H1 (cell line): ENCODE measurements at regions not wholly inside any gene's neighbourhood (a gene's known extent, or its start where the extent isn't known, plus 50 kb on each side); places are given as distances from the start of the nearest gene placed in this dataset.

Source experiments
- CTCF ChIA-PET: fragments of 300-600 bp; sonication (Branson Sonifier 250); formaldehyde crosslinking; loops from one replicate; lab custom pipeline; 2021; ENCODE audit not compliant: partially characterized antibody; lab: Charles Lee
- POLR2A ChIA-PET: fragments of 300-600 bp; sonication (Branson Sonifier 250); formaldehyde crosslinking; loops from one replicate; lab custom pipeline; 2021; ENCODE audit warnings: inconsistent platforms; ENCODE audit not compliant: partially characterized antibody; lab: Charles Lee
- DNase-seq, 2 experiments: peaks; one replicate each; pipeline versions ENCODE4 v3.0.0 to v3.0.0-alpha.2; 2010 to 2022; ENCODE audit warnings: low spot score in 2 of 2, low read depth in 1 of 2, mixed read lengths in 1 of 2
- FAIRE-seq: peaks from 2 replicates; lab custom pipeline; 2011; peaks lifted over from hg19 to GRCh38; lab: Jason Lieb, UNC
- H2AFZ ChIP-seq: 2 replicates; pipeline ENCODE4 v1.8.1; 2012; ENCODE audit warnings: low read length, inconsistent platforms
- H2AK5ac ChIP-seq: 2 replicates; pipeline ENCODE4 v1.6.1; 2013; ENCODE audit warnings: low read depth, low read length
- H2BK120ac ChIP-seq: replicated peaks from 2 replicates; pipeline ENCODE3; 2013; ENCODE audit warnings: low read depth, low read length, inconsistent platforms
- H2BK12ac ChIP-seq: 2 replicates; pipeline ENCODE4 v1.6.1; 2013; ENCODE audit warnings: low read depth, low read length
- H2BK15ac ChIP-seq: 2 replicates; pipeline ENCODE4 v1.6.1; 2013; ENCODE audit warnings: low read length
- H2BK20ac ChIP-seq: 2 replicates; pipeline ENCODE4 v1.6.1; 2013; ENCODE audit warnings: low read length
- H2BK5ac ChIP-seq: 2 replicates; pipeline ENCODE4 v1.6.1; 2013; ENCODE audit warnings: low read depth, low read length
- H3K14ac ChIP-seq: 2 replicates; pipeline ENCODE4 v1.6.1; 2013; ENCODE audit warnings: inconsistent platforms; ENCODE audit not compliant: insufficient read length
- H3K18ac ChIP-seq: 2 replicates; pipeline ENCODE4 v1.6.1; 2013; ENCODE audit warnings: low read length; ENCODE audit errors: extremely low read depth
- H3K23ac ChIP-seq: 2 replicates; pipeline ENCODE4 v1.6.1; 2013; ENCODE audit warnings: inconsistent platforms; ENCODE audit not compliant: insufficient read length
- H3K23me2 ChIP-seq: 2 replicates; pipeline ENCODE4 v1.6.1; 2013; ENCODE audit warnings: low read depth, low read length
- H3K27ac ChIP-seq: 2 replicates; pipeline ENCODE4 v1.6.1; 2011; ENCODE audit warnings: low read depth, low read length, inconsistent platforms
- H3K27me3 ChIP-seq, 4 experiments: replicated peaks in 1 of 4; 1 replicate in 1 of 4; 2 replicates in 3 of 4; pipeline versions ENCODE4 v1.6.1 to v1.8.1; 2011 to 2013; ENCODE audit warnings: low read length in 3 of 4, mild to moderate bottlenecking in 3 of 4, inconsistent platforms in 2 of 4, mixed read lengths in 2 of 4, moderate library complexity in 1 of 4; ENCODE audit not compliant: control insufficient read depth in 3 of 4, insufficient read depth in 3 of 4; ENCODE audit errors: extremely low read depth in 1 of 4
- H3K36me3 ChIP-seq, 4 experiments: 2 replicates each; pipeline versions ENCODE4 v1.6.1 to v1.8.1; 2011 to 2013; ENCODE audit warnings: mild to moderate bottlenecking in 4 of 4, low read length in 3 of 4, moderate library complexity in 2 of 4, control low read depth in 1 of 4, inconsistent platforms in 1 of 4; ENCODE audit not compliant: insufficient read depth in 4 of 4, control insufficient read depth in 2 of 4
- H3K4ac ChIP-seq: replicated peaks from 2 replicates; pipeline ENCODE3; 2013; ENCODE audit warnings: low read length, low read depth, mixed read lengths, inconsistent platforms; ENCODE audit not compliant: insufficient read length
- H3K4me1 ChIP-seq, 4 experiments: replicated peaks in 1 of 4; 1 replicate in 1 of 4; 2 replicates in 3 of 4; pipeline versions ENCODE4 v1.6.1 to v1.8.1; 2011 to 2013; ENCODE audit warnings: low read length in 3 of 4, inconsistent platforms in 2 of 4, mixed read lengths in 1 of 4; ENCODE audit not compliant: insufficient read depth in 4 of 4, control insufficient read depth in 3 of 4
- H3K4me2 ChIP-seq, 2 experiments: 2 replicates each; pipeline versions ENCODE4 v1.6.1 to v1.8.1; 2011 to 2013; ENCODE audit warnings: low read depth in 2 of 2, low read length in 2 of 2, control low read depth in 1 of 2, inconsistent platforms in 1 of 2, mild to moderate bottlenecking in 1 of 2; ENCODE audit not compliant: insufficient read depth in 1 of 2
- H3K4me3 ChIP-seq, 4 experiments: fragments of 200-600, 300-600 bp in 1 of 4; sonication (generic), shearing (Covaris generic), sonication (Bioruptor Twin) in 1 of 4; 2 replicates each; pipeline versions ENCODE4 v1.5.1 to v1.8.1; 2011 to 2016; ENCODE audit warnings: low read length in 4 of 4, low read depth in 3 of 4, control low read depth in 2 of 4, inconsistent platforms in 2 of 4, mild to moderate bottlenecking in 2 of 4, mixed read lengths in 1 of 4, moderate library complexity in 1 of 4; ENCODE audit not compliant: insufficient read depth in 2 of 4; ENCODE audit errors: extremely low read depth in 1 of 4
- H3K56ac ChIP-seq: replicated peaks from 2 replicates; pipeline ENCODE3; 2013; ENCODE audit warnings: low read depth, mild to moderate bottlenecking, mixed read lengths, low read length, inconsistent platforms; ENCODE audit not compliant: insufficient read length
- H3K79me1 ChIP-seq: 2 replicates; pipeline ENCODE4 v1.6.1; 2013; ENCODE audit warnings: low read depth, low read length, control low read depth
- H3K79me2 ChIP-seq, 2 experiments: 2 replicates each; pipeline versions ENCODE4 v1.6.1 to v1.8.1; 2012 to 2013; ENCODE audit warnings: low read length in 2 of 2, mild to moderate bottlenecking in 2 of 2, inconsistent platforms in 1 of 2; ENCODE audit not compliant: insufficient read depth in 2 of 2, control insufficient read depth in 1 of 2
- H3K9ac ChIP-seq, 4 experiments: replicated peaks in 1 of 4; 1 replicate in 1 of 4; 2 replicates in 3 of 4; pipeline versions ENCODE4 v1.6.1 to v1.8.1; 2011 to 2013; ENCODE audit warnings: low read depth in 3 of 4, low read length in 3 of 4, control low read depth in 2 of 4, mild to moderate bottlenecking in 2 of 4, moderate library complexity in 2 of 4, inconsistent platforms in 1 of 4; ENCODE audit errors: extremely low read depth in 1 of 4
- H3K9me3 ChIP-seq, 2 experiments: 2 replicates each; pipeline versions ENCODE4 v1.6.1 to v1.8.1; 2012 to 2013; ENCODE audit warnings: mild to moderate bottlenecking in 2 of 2, moderate library complexity in 2 of 2, control low read depth in 1 of 2, inconsistent platforms in 1 of 2, low read depth in 1 of 2, low read length in 1 of 2, mixed read lengths in 1 of 2; ENCODE audit not compliant: insufficient read depth in 2 of 2
- H4K20me1 ChIP-seq, 2 experiments: replicated peaks in 1 of 2; 2 replicates each; pipeline versions ENCODE3 to v1.8.1; 2011 to 2013; ENCODE audit warnings: inconsistent platforms in 2 of 2, low read length in 2 of 2, mild to moderate bottlenecking in 1 of 2; ENCODE audit not compliant: insufficient read depth in 2 of 2, control insufficient read depth in 1 of 2
- H4K5ac ChIP-seq: 2 replicates; pipeline ENCODE4 v1.6.1; 2013; ENCODE audit warnings: low read length, low read depth, mixed read lengths, inconsistent platforms; ENCODE audit not compliant: insufficient read length
- H4K8ac ChIP-seq: 2 replicates; pipeline ENCODE4 v1.8.0; 2013; ENCODE audit warnings: mild to moderate bottlenecking, moderate library complexity, low read length, inconsistent platforms; ENCODE audit not compliant: insufficient read depth; ENCODE audit errors: extremely low read depth
- H4K91ac ChIP-seq: replicated peaks from 2 replicates; pipeline ENCODE3; 2013; ENCODE audit warnings: low read length, mixed read lengths, inconsistent platforms; ENCODE audit not compliant: insufficient read length
- BRCA1 ChIP-seq: IDR thresholded peaks from 2 replicates; pipeline ENCODE4 v1.6.1; 2012; ENCODE audit warnings: low read depth, low read length, improper control_type of control experiment
- CBX8 ChIP-seq: fragments of 300-800, 300-1000 bp; sonication (generic); IDR thresholded peaks from 2 replicates; pipeline ENCODE4 v1.7.1; 2016; ENCODE audit warnings: low read depth, low read length, borderline replicate concordance
- CHD1 ChIP-seq: IDR thresholded peaks from 2 replicates; pipeline ENCODE4 v1.6.1; 2012; ENCODE audit warnings: low read depth, low read length, improper control_type of control experiment
- EGR1 ChIP-seq: IDR thresholded peaks from 2 replicates; pipeline ENCODE4 v1.6.1; 2011; ENCODE audit warnings: low read depth, low read length, borderline replicate concordance
- EP300 ChIP-seq, 2 experiments: IDR thresholded peaks; 1 replicate in 1 of 2; 2 replicates in 1 of 2; pipeline ENCODE4 v1.6.1; 2011 to 2012; ENCODE audit warnings: low read depth in 2 of 2, low read length in 2 of 2, mild to moderate bottlenecking in 2 of 2, borderline replicate concordance in 1 of 2, inconsistent platforms in 1 of 2, moderate library complexity in 1 of 2
- HDAC6 ChIP-seq: IDR thresholded peaks from one replicate; pipeline ENCODE4 v1.7.1; 2012; ENCODE audit warnings: low read depth, mild to moderate bottlenecking, inconsistent platforms, low read length, moderate library complexity
- KDM5A ChIP-seq: fragments of 200-600 bp; IDR thresholded peaks from 2 replicates; pipeline ENCODE4 v1.7.1; 2012; ENCODE audit warnings: mild to moderate bottlenecking, low read length, inconsistent platforms, mixed read lengths
- POU5F1 ChIP-seq: IDR thresholded peaks from 2 replicates; pipeline ENCODE4 v1.6.1; 2011; ENCODE audit warnings: low read depth, mild to moderate bottlenecking, low read length, moderate library complexity
- SIRT6 ChIP-seq: IDR thresholded peaks from one replicate; pipeline ENCODE4 v1.7.1; 2012; ENCODE audit warnings: low read length, inconsistent platforms
- TAF1 ChIP-seq: IDR thresholded peaks from 2 replicates; pipeline ENCODE4 v1.6.1; 2011; ENCODE audit warnings: mild to moderate bottlenecking, low read depth, low read length
- TEAD4 ChIP-seq: IDR thresholded peaks from 2 replicates; pipeline ENCODE4 v1.6.1; 2012; ENCODE audit warnings: low read depth, low read length, inconsistent platforms, mixed read lengths
- YY1 ChIP-seq: IDR thresholded peaks from 2 replicates; pipeline ENCODE4 v1.6.1; 2011; ENCODE audit warnings: low read depth, mild to moderate bottlenecking, low read length
- ZNF274 ChIP-seq: IDR thresholded peaks from 2 replicates; pipeline ENCODE4 v1.7.0; 2012; ENCODE audit warnings: low read length, borderline replicate concordance; ENCODE audit errors: extremely low read depth
- WGBS, 2 experiments: shearing (Covaris generic) in 1 of 2; methylation state at CpG; one replicate each; pipeline versions ENCODE4 v1.1.6 to v1.1.7; 2013 to 2015; ENCODE audit warnings: low lambda C conversion rate in 2 of 2, mixed read lengths in 2 of 2, inconsistent platforms in 1 of 2, low coverage in 1 of 2, missing lambda C conversion rate in 1 of 2; ENCODE audit not compliant: insufficient replicate concordance in 2 of 2, insufficient coverage in 1 of 2, insufficient read length in 1 of 2; ENCODE audit errors: extremely low coverage in 1 of 2, missing lambda C conversion rate in 1 of 2; 5-methylcytosine and 5-hydroxymethylcytosine counted together
- TF ChIP-seq, protein P1 (sequence below): IDR thresholded peaks from 2 replicates; pipeline ENCODE4 v1.6.1; 2011; ENCODE audit warnings: low read length, improper control_type of control experiment
- TF ChIP-seq, protein P2 (sequence below): IDR thresholded peaks from 2 replicates; pipeline ENCODE4 v1.6.1; 2012; ENCODE audit warnings: inconsistent platforms

DNA sequence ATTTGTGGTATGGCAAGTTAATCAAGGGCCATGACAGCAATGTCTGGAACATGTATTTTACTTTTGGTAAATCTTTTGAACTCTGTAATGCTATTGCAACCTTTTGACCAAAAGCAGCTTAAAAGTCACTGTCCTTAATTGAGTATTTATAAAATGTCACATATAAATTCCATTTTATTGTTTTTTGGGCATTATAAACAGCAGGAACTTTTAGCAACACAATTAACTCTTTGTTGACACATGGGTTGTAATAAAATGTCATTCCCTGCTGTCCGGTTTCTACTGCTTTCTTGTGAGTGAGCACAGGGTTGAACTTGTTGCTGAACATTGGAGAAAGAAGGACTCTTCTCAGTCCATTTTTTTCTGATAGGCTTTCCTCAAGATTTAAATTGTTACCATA is 1923.1 kb downstream of the PCDH9 start:
- Histone ChIP-seq H3K4me1 (no peaks in the 10 kb centered on the region), H4K20me1 (no peaks in the 10 kb centered on the region), H3K23me2 (no peaks in the 10 kb centered on the region; the same call in 1 of the 2 replicates), H2AK5ac (no peak overlapping the region), H3K4me3 (no peak overlapping the region), H3K4ac (no peak overlapping the region), H3K56ac (no peak overlapping the region), H3K14ac (no peak overlapping the region), H4K5ac (no peak overlapping the region), H2BK120ac (no peak overlapping the region), H2BK12ac (no peak overlapping the region), H3K36me3 (no peaks in the 10 kb centered on the region), H3K27ac (no peak overlapping the region), H4K8ac (no peak overlapping the region), H3K18ac (no peak overlapping the region), H3K9ac (no peak overlapping the region), H2AFZ (no peak overlapping the region), H3K23ac (no peak overlapping the region), H3K4me2 (no peak overlapping the region), H4K91ac (no peak overlapping the region), H2BK15ac (no peak overlapping the region), H3K27me3 (no peaks in the 10 kb centered on the region), H3K9me3 (peaks cover 11 to 16% of the 10 kb centered on the region in 2 experiments), H2BK20ac (no peak overlapping the region), H2BK5ac (no peak overlapping the region), H3K79me2 (no peaks in the 10 kb centered on the region), H3K79me1 (no peaks in the 10 kb centered on the region)
- DNase-seq: no peak
- ChIA-PET CTCF (no interaction called here), POLR2A (no interaction called here)
- no peak for FAIRE-seq
- WGBS, 2 experiments: 100% methylated on average over 1 of the region's 1 CpG; no CpG with 5 or more reads in 1 of the 2 experiments
- TF ChIP-seq YY1 (no peak), CBX8 (no peak), SIRT6 (no peak), HDAC6 (no peak), EP300 (IDR thresholded peaks at IDR 0.05; ENCODE audit: borderline replicate concordance in 1 of 2, low read depth in 2 of 2, low read length in 2 of 2) (no peak), TAF1 (no peak), POU5F1 (no peak), EGR1 (no peak), BRCA1 (no peak), KDM5A (no peak), ZNF274 (no peak), TEAD4 (no peak), CHD1 (no peak)
- TF ChIP-seq, protein P1, sequence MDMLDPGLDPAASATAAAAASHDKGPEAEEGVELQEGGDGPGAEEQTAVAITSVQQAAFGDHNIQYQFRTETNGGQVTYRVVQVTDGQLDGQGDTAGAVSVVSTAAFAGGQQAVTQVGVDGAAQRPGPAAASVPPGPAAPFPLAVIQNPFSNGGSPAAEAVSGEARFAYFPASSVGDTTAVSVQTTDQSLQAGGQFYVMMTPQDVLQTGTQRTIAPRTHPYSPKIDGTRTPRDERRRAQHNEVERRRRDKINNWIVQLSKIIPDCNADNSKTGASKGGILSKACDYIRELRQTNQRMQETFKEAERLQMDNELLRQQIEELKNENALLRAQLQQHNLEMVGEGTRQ: no peak
- TF ChIP-seq, protein P2, sequence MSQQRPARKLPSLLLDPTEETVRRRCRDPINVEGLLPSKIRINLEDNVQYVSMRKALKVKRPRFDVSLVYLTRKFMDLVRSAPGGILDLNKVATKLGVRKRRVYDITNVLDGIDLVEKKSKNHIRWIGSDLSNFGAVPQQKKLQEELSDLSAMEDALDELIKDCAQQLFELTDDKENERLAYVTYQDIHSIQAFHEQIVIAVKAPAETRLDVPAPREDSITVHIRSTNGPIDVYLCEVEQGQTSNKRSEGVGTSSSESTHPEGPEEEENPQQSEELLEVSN: no peak
